Trophoblast cell (in vitro differentiated cells and primary cell): ENCODE measurements at regions not wholly inside any gene's neighbourhood (a gene's known extent, or its start where the extent isn't known, plus 50 kb on each side); places are given as distances from the start of the nearest gene placed in this dataset.

Source experiments
- DNase-seq, 2 donors: peaks; one replicate each; pipeline ENCODE4 v3.0.0-alpha.2; 2016
- H2AFZ ChIP-seq: 2 replicates; pipeline ENCODE4 v1.6.1; 2013; ENCODE audit warnings: low read length, moderate library complexity, mild to moderate bottlenecking; ENCODE audit not compliant: insufficient read depth, poor library complexity
- H2AK5ac ChIP-seq: 2 replicates; pipeline ENCODE4 v1.6.1; 2013; ENCODE audit warnings: mild to moderate bottlenecking, low read length
- H2BK120ac ChIP-seq: 2 replicates; pipeline ENCODE4 v1.6.1; 2013; ENCODE audit warnings: low read length, mild to moderate bottlenecking, moderate library complexity; ENCODE audit not compliant: insufficient read depth, poor library complexity
- H2BK12ac ChIP-seq: 2 replicates; pipeline ENCODE4 v1.6.1; 2013; ENCODE audit warnings: mild to moderate bottlenecking, low read length, moderate library complexity
- H2BK5ac ChIP-seq: 2 replicates; pipeline ENCODE4 v1.6.1; 2013; ENCODE audit warnings: low read length, low read depth, moderate library complexity, mild to moderate bottlenecking; ENCODE audit not compliant: poor library complexity
- H3K14ac ChIP-seq: 2 replicates; pipeline ENCODE4 v1.6.1; 2013; ENCODE audit warnings: mild to moderate bottlenecking, low read length
- H3K18ac ChIP-seq: 2 replicates; pipeline ENCODE4 v1.6.1; 2013; ENCODE audit warnings: mild to moderate bottlenecking, low read length
- H3K23ac ChIP-seq: 2 replicates; pipeline ENCODE4 v1.6.1; 2013; ENCODE audit warnings: low read length
- H3K27ac ChIP-seq: 2 replicates; pipeline ENCODE4 v1.5.1; 2013; ENCODE audit warnings: low read depth, mild to moderate bottlenecking, inconsistent platforms, low read length, moderate library complexity
- H3K27me3 ChIP-seq: 2 replicates; pipeline ENCODE4 v1.6.1; 2013; ENCODE audit warnings: inconsistent platforms, mild to moderate bottlenecking, low read length, moderate library complexity; ENCODE audit not compliant: insufficient read depth
- H3K36me3 ChIP-seq, 2 experiments: 1 replicate in 1 of 2; 2 replicates in 1 of 2; pipeline ENCODE4 v1.6.1; 2013; ENCODE audit warnings: low read length in 2 of 2, mild to moderate bottlenecking in 2 of 2, moderate library complexity in 1 of 2; ENCODE audit not compliant: insufficient read depth in 2 of 2, control insufficient read depth in 1 of 2
- H3K4ac ChIP-seq: 2 replicates; pipeline ENCODE4 v1.6.1; 2013; ENCODE audit warnings: low read depth, mild to moderate bottlenecking, low read length, moderate library complexity
- H3K4me1 ChIP-seq, 2 experiments: 1 replicate in 1 of 2; 2 replicates in 1 of 2; pipeline ENCODE4 v1.6.1; 2013; ENCODE audit warnings: low read length in 2 of 2, mild to moderate bottlenecking in 2 of 2, moderate library complexity in 1 of 2; ENCODE audit not compliant: insufficient read depth in 2 of 2, control insufficient read depth in 1 of 2
- H3K4me2 ChIP-seq: 2 replicates; pipeline ENCODE4 v1.6.1; 2013; ENCODE audit warnings: inconsistent platforms, mild to moderate bottlenecking, low read length, moderate library complexity
- H3K4me3 ChIP-seq: 2 replicates; pipeline ENCODE4 v1.5.1; 2013; ENCODE audit warnings: mild to moderate bottlenecking, low read depth, low read length, inconsistent platforms
- H3K79me1 ChIP-seq: one replicate; pipeline ENCODE4 v1.6.1; 2013; ENCODE audit warnings: low read length
- H3K79me2 ChIP-seq: 2 replicates; pipeline ENCODE4 v1.6.1; 2013; ENCODE audit warnings: low read length, mild to moderate bottlenecking; ENCODE audit not compliant: control insufficient read depth, insufficient read depth, poor library complexity
- H3K9ac ChIP-seq: 2 replicates; pipeline ENCODE4 v1.6.1; 2013; ENCODE audit warnings: mild to moderate bottlenecking, low read length
- H3K9me3 ChIP-seq: 2 replicates; pipeline ENCODE4 v1.6.1; 2013; ENCODE audit warnings: low read depth, mild to moderate bottlenecking, control low read depth, inconsistent platforms, low read length; ENCODE audit not compliant: insufficient read depth
- H4K12ac ChIP-seq: 2 replicates; pipeline ENCODE4 v1.6.1; 2013; ENCODE audit warnings: low read depth, mild to moderate bottlenecking, low read length, moderate library complexity
- H4K8ac ChIP-seq: 2 replicates; pipeline ENCODE4 v1.6.1; 2013; ENCODE audit warnings: low read depth, mild to moderate bottlenecking, low read length, moderate library complexity
- H4K91ac ChIP-seq: one replicate; pipeline ENCODE4 v1.6.1; 2013; ENCODE audit warnings: low read depth, mild to moderate bottlenecking, low read length, moderate library complexity
- WGBS: extraction: QIAGEN DNeasy Blood & Tissue Kit; methylation state at CpG from one replicate; pipeline ENCODE4 v1.1.7; 2013; ENCODE audit warnings: missing lambda C conversion rate; ENCODE audit not compliant: insufficient read length, insufficient coverage; ENCODE audit errors: extremely low coverage; 5-methylcytosine and 5-hydroxymethylcytosine counted together

- Histone ChIP-seq H2AK5ac (no peak overlapping the region), H4K91ac (no peak overlapping the region), H3K23ac (no peak overlapping the region), H3K27ac (no peak overlapping the region), H2BK5ac (no peak overlapping the region), H3K4ac (no peak overlapping the region), H2BK12ac (no peak overlapping the region), H3K14ac (no peak overlapping the region), H2AFZ (no peak overlapping the region), H3K27me3 (no peaks in the 10 kb centered on the region), H2BK120ac (no peak overlapping the region), H3K18ac (no peak overlapping the region), H3K79me1 (no peaks in the 10 kb centered on the region), H3K4me1 (no peaks in the 10 kb centered on the region), H3K4me2 (no peak overlapping the region), H3K79me2 (no peaks in the 10 kb centered on the region), H4K8ac (no peak overlapping the region), H3K9ac (no peak overlapping the region), H3K9me3 (peaks cover 3% of the 10 kb centered on the region), H3K4me3 (no peak overlapping the region), H3K36me3 (no peaks in the 10 kb centered on the region), H4K12ac (no peak overlapping the region)
- no CpG with 5 or more reads among the region's 3 CpGs for WGBS
- DNase-seq = no peak
Measured at GRCh38 chr2:121966663-121967062, 211.2 kb downstream of the TSN start.

DNA sequence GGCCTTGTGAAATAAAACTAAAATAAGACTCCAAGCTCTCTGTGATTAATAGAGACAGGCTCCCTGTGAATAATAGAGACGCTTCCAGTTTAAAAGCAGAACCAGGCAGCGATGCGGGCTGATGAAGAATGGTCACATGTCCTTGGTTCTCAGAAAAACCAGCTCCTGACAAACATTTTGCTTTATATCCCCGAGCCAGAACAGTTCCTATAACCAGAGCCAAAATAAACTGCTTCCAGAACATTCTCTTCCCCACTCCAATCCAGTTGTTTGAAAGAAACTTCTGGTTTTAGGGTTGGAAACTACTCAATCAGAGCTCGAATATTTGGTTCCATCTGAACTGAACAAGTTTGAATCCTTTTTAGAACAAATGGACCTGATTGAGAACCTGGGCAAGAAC is 213.7 kb downstream of the TSN start:
- H3K9ac ChIP-seq = no peak overlapping the region
- no peak overlapping the region for H2AK5ac ChIP-seq
- no peak overlapping the region for H2AFZ ChIP-seq
- no peak overlapping the region for H3K18ac ChIP-seq
- no peak for DNase-seq
- no peak overlapping the region for H2BK120ac ChIP-seq
- H3K14ac ChIP-seq = no peak overlapping the region
- no peak overlapping the region for H3K27ac ChIP-seq
- H3K23ac ChIP-seq = no peak overlapping the region
- H2BK5ac ChIP-seq = no peak overlapping the region
- H3K79me1 ChIP-seq = no peaks in the 10 kb centered on the region
- no CpG with 5 or more reads among the region's 5 CpGs for WGBS
- no peak overlapping the region for H4K12ac ChIP-seq
- no peak overlapping the region for H2BK12ac ChIP-seq
- no peak overlapping the region for H3K4me3 ChIP-seq
- no peak overlapping the region for H3K4ac ChIP-seq
- no peak overlapping the region for H4K8ac ChIP-seq
- no peaks in the 10 kb centered on the region for H3K36me3 ChIP-seq
- H4K91ac ChIP-seq = no peak overlapping the region
- no peaks in the 10 kb centered on the region for H3K79me2 ChIP-seq
- H3K4me1 ChIP-seq = no peaks in the 10 kb centered on the region
- H3K4me2 ChIP-seq = no peak overlapping the region
- no peaks in the 10 kb centered on the region for H3K27me3 ChIP-seq
- peaks cover 3% of the 10 kb centered on the region for H3K9me3 ChIP-seq

DNA sequence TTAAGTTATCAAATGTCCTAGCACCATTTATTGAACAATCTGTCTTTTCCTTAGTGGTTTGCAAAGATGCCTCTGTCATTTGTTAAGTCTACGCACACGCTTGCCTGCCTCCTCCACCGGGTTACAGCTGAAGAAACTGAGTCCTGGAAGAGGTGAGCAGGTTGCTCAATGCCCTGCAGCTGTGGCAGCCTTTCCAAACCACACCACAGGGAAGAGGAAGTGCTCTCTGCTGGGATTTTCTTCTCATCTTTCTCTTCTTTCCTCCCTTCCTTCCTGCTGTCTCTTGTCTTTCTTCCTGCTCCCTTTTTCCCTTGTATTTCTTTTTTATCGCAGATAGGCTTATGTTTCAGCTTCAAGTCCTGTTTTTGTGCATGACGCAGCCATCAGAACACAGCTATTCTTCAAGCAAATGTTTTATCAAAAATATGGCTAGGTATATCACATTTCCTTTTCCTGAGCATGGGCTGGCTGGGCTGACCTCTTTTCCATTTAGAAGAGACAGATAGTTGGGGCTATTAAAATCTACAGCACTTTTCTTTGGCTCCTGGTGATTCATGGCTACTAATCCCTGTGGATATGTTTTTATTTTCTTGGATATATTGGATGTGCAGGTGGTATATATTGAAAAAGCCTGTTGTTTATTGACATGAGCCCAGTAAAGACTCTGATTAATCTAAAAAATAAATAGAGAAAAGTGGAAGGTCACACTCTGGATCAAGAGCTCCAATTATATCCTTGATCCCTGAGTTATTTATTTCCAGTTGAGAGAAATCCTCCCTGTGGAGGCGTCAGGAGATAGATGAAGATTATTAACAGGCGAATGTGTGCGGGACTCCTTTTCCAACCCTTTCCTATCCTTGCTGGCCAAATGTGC is 214.6 kb downstream of the TSN start:
- Histone ChIP-seq H3K18ac (no peak overlapping the region), H3K4me2 (no peak overlapping the region), H3K79me1 (no peaks in the 10 kb centered on the region), H4K8ac (no peak overlapping the region), H3K9ac (no peak overlapping the region), H3K4me1 (no peaks in the 10 kb centered on the region), H3K14ac (no peak overlapping the region), H4K12ac (no peak overlapping the region), H3K9me3 (peaks cover 3% of the 10 kb centered on the region), H2AFZ (no peak overlapping the region), H2BK120ac (no peak overlapping the region), H3K4ac (no peak overlapping the region), H2BK5ac (no peak overlapping the region), H2BK12ac (no peak overlapping the region), H3K27ac (no peak overlapping the region), H4K91ac (no peak overlapping the region), H3K23ac (no peak overlapping the region), H2AK5ac (no peak overlapping the region), H3K79me2 (no peaks in the 10 kb centered on the region), H3K4me3 (no peak overlapping the region), H3K27me3 (no peaks in the 10 kb centered on the region), H3K36me3 (no peaks in the 10 kb centered on the region)
- no CpG with 5 or more reads among the region's 8 CpGs for WGBS
- DNase-seq = no peak

DNA sequence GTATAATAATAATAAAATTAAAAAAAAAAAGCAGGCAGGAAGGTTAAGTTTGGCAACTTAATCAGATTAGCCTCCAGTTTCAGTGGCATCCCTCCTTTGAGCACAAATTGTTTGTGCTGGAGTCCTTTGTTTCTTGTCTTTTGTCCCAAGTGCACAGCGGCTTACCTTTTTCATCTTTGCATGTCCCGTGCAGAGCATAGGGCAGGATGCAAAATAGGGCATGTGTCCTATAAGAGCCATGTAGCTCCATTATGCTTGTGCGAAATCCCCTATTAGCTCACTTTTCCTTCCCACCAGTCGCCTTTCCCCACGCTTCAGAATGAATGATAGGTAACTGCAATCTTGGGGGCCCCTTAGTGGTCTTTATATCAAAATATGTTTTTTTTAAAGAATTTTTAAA is 216.8 kb downstream of the TSN start:
- Histone ChIP-seq H3K27me3 (no peaks in the 10 kb centered on the region), H3K18ac (no peak overlapping the region), H3K4me3 (no peak overlapping the region), H3K4me1 (no peaks in the 10 kb centered on the region), H3K79me2 (no peaks in the 10 kb centered on the region), H4K12ac (no peak overlapping the region), H3K27ac (no peak overlapping the region), H3K9ac (no peak overlapping the region), H3K36me3 (no peaks in the 10 kb centered on the region), H2BK5ac (no peak overlapping the region), H4K8ac (no peak overlapping the region), H3K23ac (no peak overlapping the region), H3K14ac (no peak overlapping the region), H3K79me1 (no peaks in the 10 kb centered on the region), H2BK120ac (no peak overlapping the region), H3K4me2 (no peak overlapping the region), H2AK5ac (no peak overlapping the region), H2BK12ac (no peak overlapping the region), H3K4ac (no peak overlapping the region), H3K9me3 (no peaks in the 10 kb centered on the region), H4K91ac (no peak overlapping the region), H2AFZ (no peak overlapping the region)
- DNase-seq = no peak
- WGBS = no CpG with 5 or more reads among the region's 5 CpGs
